SK-N-MC (cell line): ENCODE measurements at regions not wholly inside any gene's neighbourhood (a gene's known extent, or its start where the extent isn't known, plus 50 kb on each side); places are given as distances from the start of the nearest gene placed in this dataset.
"Not testable (repeated sequence)": the region's sequence is repeated elsewhere in the genome, so short reads cannot be mapped to it uniquely, and the experiment has no call there.

Source experiments
- EZH2 ChIP-seq: fragments of 200-600 bp; sonication (generic); IDR thresholded peaks from one replicate; pipeline ENCODE4 v1.6.1; 2017; ENCODE audit warnings: antibody characterized with exemption
- POLR2AphosphoS5 ChIP-seq: IDR thresholded peaks from 2 replicates; pipeline ENCODE4 v1.6.1; 2012; ENCODE audit warnings: mild to moderate bottlenecking, low read depth, low read length, borderline replicate concordance

DNA sequence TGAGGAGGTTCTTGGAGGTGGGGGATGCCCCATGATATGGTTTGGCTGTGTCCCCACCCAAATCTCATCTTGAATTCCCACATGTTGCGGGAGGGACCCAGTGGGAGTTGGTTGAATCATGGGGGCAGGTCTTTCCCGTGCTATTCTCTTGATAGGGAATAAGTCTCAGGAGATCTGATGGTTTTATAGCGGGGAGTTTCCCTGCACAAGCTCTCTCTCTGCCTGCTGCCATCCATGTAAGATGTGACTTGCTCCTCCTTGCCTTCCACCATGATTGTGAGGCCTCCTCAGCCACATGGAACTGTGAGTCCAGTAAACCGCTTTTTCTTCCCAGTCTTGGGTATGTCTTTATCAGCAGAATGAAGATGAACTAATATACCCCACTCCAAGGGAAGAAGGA, 241.0 kb downstream of the BUB3 start:
- TF ChIP-seq EZH2, POLR2AphosphoS5: not testable (repeated sequence)
